ENCODE measurements at regions not wholly inside any gene's neighbourhood (a gene's known extent, or its start where the extent isn't known, plus 50 kb on each side); places are given as distances from the start of the nearest gene placed in this dataset.

DNA sequence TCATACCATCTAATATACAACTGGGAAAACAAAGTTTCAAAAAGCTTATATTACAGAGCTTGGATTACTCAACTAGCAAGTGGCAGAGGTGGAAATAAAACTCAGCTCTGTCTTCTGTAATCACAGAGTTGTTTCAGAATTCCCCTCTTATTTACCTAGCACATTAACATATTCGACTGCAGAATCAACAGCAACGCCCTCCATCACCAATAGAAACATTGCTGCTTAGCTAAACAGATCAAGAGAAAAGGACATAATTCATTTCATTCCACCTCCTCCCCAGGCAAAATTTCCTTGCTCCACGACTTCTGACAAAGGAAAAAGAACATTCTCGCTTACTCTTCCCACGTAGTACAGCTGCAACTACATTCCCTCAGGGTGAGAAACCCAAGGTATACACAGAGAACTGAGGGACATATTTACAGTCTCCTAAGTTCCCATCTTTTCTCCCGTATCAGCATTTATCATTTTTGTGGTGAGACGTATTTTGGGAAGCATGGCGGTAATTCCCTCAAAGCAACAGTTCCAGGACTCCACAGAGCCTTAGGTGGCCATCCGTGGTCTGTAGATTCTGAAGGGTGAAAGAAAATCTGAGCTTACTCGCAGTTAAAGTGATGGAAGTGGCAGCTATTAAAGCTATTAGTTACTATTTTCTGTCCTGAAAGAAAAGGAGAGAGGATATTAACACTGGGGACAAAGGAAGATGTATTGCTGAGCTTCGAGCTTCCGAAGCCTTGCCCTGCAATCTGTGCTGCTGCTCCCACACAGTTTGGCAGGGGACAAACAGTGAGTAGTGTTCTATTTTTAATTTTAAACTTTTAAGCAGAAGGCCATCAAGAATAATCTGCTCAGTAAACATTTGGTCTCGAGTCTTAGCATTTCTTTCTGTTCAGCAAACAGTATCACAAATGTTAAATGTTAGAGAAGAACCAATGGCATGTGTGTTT lies 1296.2 kb downstream of the CDH8 start:
- no peak for TF ChIP-seq FOXP2 (optimal IDR thresholded peaks at IDR 0.05; ENCODE audit: borderline replicate concordance, extremely low read depth, extremely low read length, insufficient read depth)
- TF ChIP-seq, protein P1, sequence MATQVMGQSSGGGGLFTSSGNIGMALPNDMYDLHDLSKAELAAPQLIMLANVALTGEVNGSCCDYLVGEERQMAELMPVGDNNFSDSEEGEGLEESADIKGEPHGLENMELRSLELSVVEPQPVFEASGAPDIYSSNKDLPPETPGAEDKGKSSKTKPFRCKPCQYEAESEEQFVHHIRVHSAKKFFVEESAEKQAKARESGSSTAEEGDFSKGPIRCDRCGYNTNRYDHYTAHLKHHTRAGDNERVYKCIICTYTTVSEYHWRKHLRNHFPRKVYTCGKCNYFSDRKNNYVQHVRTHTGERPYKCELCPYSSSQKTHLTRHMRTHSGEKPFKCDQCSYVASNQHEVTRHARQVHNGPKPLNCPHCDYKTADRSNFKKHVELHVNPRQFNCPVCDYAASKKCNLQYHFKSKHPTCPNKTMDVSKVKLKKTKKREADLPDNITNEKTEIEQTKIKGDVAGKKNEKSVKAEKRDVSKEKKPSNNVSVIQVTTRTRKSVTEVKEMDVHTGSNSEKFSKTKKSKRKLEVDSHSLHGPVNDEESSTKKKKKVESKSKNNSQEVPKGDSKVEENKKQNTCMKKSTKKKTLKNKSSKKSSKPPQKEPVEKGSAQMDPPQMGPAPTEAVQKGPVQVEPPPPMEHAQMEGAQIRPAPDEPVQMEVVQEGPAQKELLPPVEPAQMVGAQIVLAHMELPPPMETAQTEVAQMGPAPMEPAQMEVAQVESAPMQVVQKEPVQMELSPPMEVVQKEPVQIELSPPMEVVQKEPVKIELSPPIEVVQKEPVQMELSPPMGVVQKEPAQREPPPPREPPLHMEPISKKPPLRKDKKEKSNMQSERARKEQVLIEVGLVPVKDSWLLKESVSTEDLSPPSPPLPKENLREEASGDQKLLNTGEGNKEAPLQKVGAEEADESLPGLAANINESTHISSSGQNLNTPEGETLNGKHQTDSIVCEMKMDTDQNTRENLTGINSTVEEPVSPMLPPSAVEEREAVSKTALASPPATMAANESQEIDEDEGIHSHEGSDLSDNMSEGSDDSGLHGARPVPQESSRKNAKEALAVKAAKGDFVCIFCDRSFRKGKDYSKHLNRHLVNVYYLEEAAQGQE (IDR thresholded peaks at IDR 0.05; ENCODE audit: insufficient read depth in 1 of 2, low read depth in 2 of 2, low read length in 2 of 2), result no peak

DNA sequence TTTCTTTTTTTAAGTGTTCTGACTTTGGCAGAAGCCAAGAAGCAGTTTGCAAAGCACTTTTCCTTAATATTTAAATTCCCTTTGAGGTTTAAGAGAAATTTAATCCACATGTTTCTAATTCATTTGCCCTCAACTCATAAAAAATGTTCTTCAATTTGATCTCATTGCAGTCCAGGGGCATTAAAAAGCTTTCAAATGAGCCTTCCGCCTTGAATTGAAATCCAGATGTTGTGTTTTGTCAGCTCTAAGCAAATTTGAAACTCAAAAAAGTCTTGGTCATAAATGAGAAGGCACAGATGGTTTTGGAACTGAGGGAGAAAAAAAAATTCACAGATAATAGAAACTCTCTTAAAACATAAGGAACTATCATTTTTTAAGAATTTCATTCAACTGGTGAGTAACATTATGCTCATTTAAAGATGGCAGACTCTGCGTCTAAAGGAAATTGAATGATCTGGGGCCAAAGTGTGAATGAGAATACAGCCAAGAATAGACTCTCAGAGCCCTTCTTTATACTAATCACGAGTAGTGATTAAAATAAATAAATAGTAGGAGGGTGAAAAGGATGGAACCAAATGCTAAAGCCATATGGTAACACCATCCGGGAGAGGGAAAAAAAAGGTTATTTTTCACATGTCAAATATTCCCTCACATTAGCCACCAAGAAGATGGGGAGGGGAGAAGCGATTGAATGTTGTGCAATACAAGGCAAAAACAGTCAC lies 1304.7 kb downstream of the CDH8 start:
- TF ChIP-seq POLR2AphosphoS5 (IDR thresholded peaks at IDR 0.05; ENCODE audit: low read depth, low read length) (no peak), TAF1 (IDR thresholded peaks at IDR 0.05; ENCODE audit: borderline replicate concordance, insufficient read depth, low read length) (no peak), SIN3A (IDR thresholded peaks at IDR 0.05; ENCODE audit: borderline replicate concordance, insufficient read depth, low read length) (no peak), FOXP2 (optimal IDR thresholded peaks at IDR 0.05; ENCODE audit: borderline replicate concordance, extremely low read depth, extremely low read length, insufficient read depth) (no peak)
- TF ChIP-seq, protein P1 (IDR thresholded peaks at IDR 0.05; ENCODE audit: insufficient read depth in 1 of 2, low read depth in 2 of 2, low read length in 2 of 2), result no peak

DNA sequence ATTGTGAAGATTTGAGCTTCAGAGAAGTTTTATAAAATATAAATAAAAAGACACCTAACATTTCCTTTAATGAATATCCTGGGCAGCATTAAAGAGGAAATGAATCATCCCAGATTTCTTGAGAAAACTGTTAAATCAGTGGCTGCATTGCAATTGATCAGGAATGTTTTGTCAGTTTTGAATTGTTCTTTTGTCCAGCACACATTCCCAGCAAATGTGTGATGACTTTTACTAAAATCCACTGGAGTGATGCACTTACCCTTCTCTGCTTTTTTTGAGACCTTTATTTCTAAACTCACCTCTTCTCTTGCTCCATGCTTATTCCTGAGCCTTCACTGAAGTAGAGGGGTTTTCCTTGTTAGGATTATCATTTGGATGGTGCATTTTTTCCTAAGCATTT lies 1307.2 kb downstream of the CDH8 start:
- TF ChIP-seq SIN3A (IDR thresholded peaks at IDR 0.05; ENCODE audit: borderline replicate concordance, insufficient read depth, low read length), result no peak
- no peak for TF ChIP-seq TAF1 (IDR thresholded peaks at IDR 0.05; ENCODE audit: borderline replicate concordance, insufficient read depth, low read length)
- no peak for TF ChIP-seq FOXP2 (optimal IDR thresholded peaks at IDR 0.05; ENCODE audit: borderline replicate concordance, extremely low read depth, extremely low read length, insufficient read depth)
- no peak for TF ChIP-seq POLR2AphosphoS5 (IDR thresholded peaks at IDR 0.05; ENCODE audit: low read depth, low read length)
- TF ChIP-seq, protein P1 (IDR thresholded peaks at IDR 0.05; ENCODE audit: insufficient read depth in 1 of 2, low read depth in 2 of 2, low read length in 2 of 2), result no peak

DNA sequence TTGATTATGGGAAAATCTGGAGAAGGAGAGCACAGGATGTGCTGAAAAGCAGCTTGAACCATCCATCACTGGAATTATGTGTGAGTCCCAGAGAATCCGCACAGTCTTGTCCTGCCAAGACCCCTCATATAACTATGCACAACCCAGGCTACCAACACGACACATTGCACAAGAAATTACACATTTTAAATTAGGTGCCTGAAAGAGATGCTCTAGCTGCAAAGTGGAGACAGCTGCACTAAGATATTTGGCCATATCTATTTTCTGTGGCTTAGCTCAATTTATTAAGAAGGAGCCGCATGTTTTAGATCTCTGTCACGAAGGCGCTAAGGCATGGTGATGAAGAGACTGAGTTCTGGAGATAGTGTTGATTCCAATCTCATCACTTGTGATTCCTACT lies 1308.4 kb downstream of the CDH8 start:
- TF ChIP-seq POLR2AphosphoS5 (IDR thresholded peaks at IDR 0.05; ENCODE audit: low read depth, low read length) (no peak), TAF1 (IDR thresholded peaks at IDR 0.05; ENCODE audit: borderline replicate concordance, insufficient read depth, low read length) (no peak), FOXP2 (optimal IDR thresholded peaks at IDR 0.05; ENCODE audit: borderline replicate concordance, extremely low read depth, extremely low read length, insufficient read depth) (no peak)

DNA sequence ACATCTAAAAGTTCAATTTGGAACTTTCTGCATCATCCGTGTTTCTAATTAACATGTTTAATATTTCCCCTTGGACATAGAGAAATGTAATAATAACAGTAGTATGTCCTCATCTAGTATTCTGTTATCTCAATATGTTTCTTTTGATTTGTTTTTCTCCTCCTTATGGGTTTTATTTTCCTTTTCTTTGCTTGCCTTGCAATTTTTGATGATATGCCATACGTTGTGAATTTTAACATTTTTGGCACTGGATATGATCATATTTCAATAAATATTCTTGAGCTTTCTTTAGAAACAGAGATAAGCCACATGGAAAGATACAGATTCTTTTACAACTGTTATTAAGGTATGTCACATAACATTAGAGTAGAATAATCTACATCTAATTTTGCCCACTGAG lies 1316.2 kb downstream of the CDH8 start:
- TF ChIP-seq, protein P1 (IDR thresholded peaks at IDR 0.05; ENCODE audit: insufficient read depth in 1 of 2, low read depth in 2 of 2, low read length in 2 of 2), result no peak
- TF ChIP-seq TAF1 (IDR thresholded peaks at IDR 0.05; ENCODE audit: borderline replicate concordance, insufficient read depth, low read length) (no peak), FOXP2 (optimal IDR thresholded peaks at IDR 0.05; ENCODE audit: borderline replicate concordance, extremely low read depth, extremely low read length, insufficient read depth) (no peak), POLR2AphosphoS5 (IDR thresholded peaks at IDR 0.05; ENCODE audit: low read depth, low read length) (no peak), SIN3A (IDR thresholded peaks at IDR 0.05; ENCODE audit: borderline replicate concordance, insufficient read depth, low read length) (no peak)

Data from PFSK-1 (cell line).